Left colon (tissue), 2 donors: ENCODE measurements at regions not wholly inside any gene's neighbourhood (a gene's known extent, or its start where the extent isn't known, plus 50 kb on each side); places are given as distances from the start of the nearest gene placed in this dataset.
"Not testable (repeated sequence)": the region's sequence is repeated elsewhere in the genome, so short reads cannot be mapped to it uniquely, and the experiment has no call there.

Source experiments
- ATAC-seq: fragments of 200-7000 bp; cut with Tn5 transposase; one replicate; pipeline ENCODE4 v1.9.1; 2020; ENCODE audit warnings: mild to moderate bottlenecking, moderate library complexity
- DNase-seq, 2 donors: peaks; one replicate each; pipeline ENCODE4 v3.0.0-alpha.2; 2020
- intact Hi-C, 2 donors: fragments of 100-400 bp; cut with DNase I in 1 of 2; cut with micrococcal nuclease in 1 of 2; formaldehyde crosslinking; loops; one replicate each; pipeline versions ENCODE4 v1.11.2 to v1.14.0; 2022; cut with DNase I, micrococcal nuclease
- donor health status: DM: no; HTN: no; CAD: no.
- donor health status: DM: yes; HTN: yes; CAD: no.

GRCh38 chr16:59540621-59541020 lies 806.5 kb upstream of the GOT2 start:
- intact Hi-C loops: no loop called here
- ATAC-seq: no peak
- DNase-seq: no peak

GRCh38 chr16:59535298-59535697 lies 801.2 kb upstream of the GOT2 start:
- intact Hi-C loops: no loop called here
- DNase-seq (no peak), ATAC-seq (no peak)

- ATAC-seq: no peak
- DNase-seq: no peak
- intact Hi-C loops: no loop called here
Measured at GRCh38 chr16:59527206-59527997, 793.3 kb upstream of the GOT2 start.

GRCh38 chr16:59522826-59523225 lies 788.7 kb upstream of the GOT2 start:
- DNase-seq (no peak), ATAC-seq (no peak)
- intact Hi-C loops: no loop called here

GRCh38 chr16:59518721-59519120 lies 784.6 kb upstream of the GOT2 start:
- intact Hi-C loops, DNase-seq, ATAC-seq: not testable (repeated sequence)

- intact Hi-C loops: no loop called here
- no peak for DNase-seq
- ATAC-seq: no peak
Measured at GRCh38 chr16:59514651-59515050, 780.5 kb upstream of the GOT2 start.

- intact Hi-C loops: no loop called here
Measured at GRCh38 chr16:59510008-59510424, 775.9 kb upstream of the GOT2 start.

GRCh38 chr16:59500601-59501000 lies 766.5 kb upstream of the GOT2 start:
- ATAC-seq: no peak
- no peak for DNase-seq
- intact Hi-C loops: no loop called here

More at GRCh38 chr16:59510008-59510424, 775.9 kb upstream of the GOT2 start:
- DNase-seq (no peak), ATAC-seq (no peak)

- intact Hi-C loops: no loop called here
Measured at GRCh38 chr16:59487067-59487466, 753.0 kb upstream of the GOT2 start.

GRCh38 chr16:59484833-59485516 lies 750.9 kb upstream of the GOT2 start:
- ATAC-seq: no peak
- no peak for DNase-seq
- intact Hi-C loops: no loop called here

More at GRCh38 chr16:59487067-59487466, 753.0 kb upstream of the GOT2 start:
- DNase-seq: no peak
- no peak for ATAC-seq

GRCh38 chr16:59478838-59479237 lies 744.7 kb upstream of the GOT2 start:
- intact Hi-C loops: no loop called here
- DNase-seq (no peak), ATAC-seq (no peak)

GRCh38 chr16:59470556-59470955 lies 736.4 kb upstream of the GOT2 start:
- intact Hi-C loops: no loop called here
- ATAC-seq (no peak), DNase-seq (no peak)

GRCh38 chr16:59469266-59469665 lies 735.1 kb upstream of the GOT2 start:
- DNase-seq: no peak

GRCh38 chr16:59463776-59464175 lies 729.7 kb upstream of the GOT2 start:
- no peak for ATAC-seq
- DNase-seq: no peak
- intact Hi-C loops: no loop called here

More at GRCh38 chr16:59469266-59469665, 735.1 kb upstream of the GOT2 start:
- ATAC-seq: no peak
- intact Hi-C loops: no loop called here

GRCh38 chr16:59459806-59460205 lies 725.7 kb upstream of the GOT2 start:
- no peak for ATAC-seq
- intact Hi-C loops: no loop called here
- no peak for DNase-seq

- DNase-seq (no peak), ATAC-seq (no peak)
- intact Hi-C loops: no loop called here
Measured at GRCh38 chr16:59455497-59455896, 721.4 kb upstream of the GOT2 start.

- intact Hi-C loops, DNase-seq, ATAC-seq: not testable (repeated sequence)
Measured at GRCh38 chr16:59450513-59450912, 716.4 kb upstream of the GOT2 start.

- intact Hi-C loops: no loop called here
- DNase-seq (no peak), ATAC-seq (no peak)
Measured at GRCh38 chr16:59440502-59440901, 706.4 kb upstream of the GOT2 start.

- DNase-seq: no peak
- ATAC-seq: no peak
Measured at GRCh38 chr16:59432896-59433295, 698.8 kb upstream of the GOT2 start.

GRCh38 chr16:59432276-59432675 lies 698.2 kb upstream of the GOT2 start:
- intact Hi-C loops: no loop called here
- DNase-seq (no peak), ATAC-seq (no peak)

More at GRCh38 chr16:59432896-59433295, 698.8 kb upstream of the GOT2 start:
- intact Hi-C loops: no loop called here
